Smooth muscle cell (in vitro differentiated cells): ENCODE measurements at regions not wholly inside any gene's neighbourhood (a gene's known extent, or its start where the extent isn't known, plus 50 kb on each side); places are given as distances from the start of the nearest gene placed in this dataset.

Source experiments
- DNase-seq: peaks from one replicate; lab custom pipeline; 2025; ENCODE audit not compliant: unreplicated experiment; lab: John Stamatoyannopoulos, UW
- H2AFZ ChIP-seq: fragments of 200-600 bp; sonication (generic); 2 replicates; pipeline ENCODE4 v1.6.0; 2016; ENCODE audit warnings: antibody characterized with exemption, low read depth, mild to moderate bottlenecking
- H3F3A ChIP-seq: fragments of 200-600 bp; sonication (generic); 2 replicates; pipeline ENCODE4 v1.6.0; 2017; ENCODE audit warnings: antibody characterized with exemption, low read depth
- H3K27ac ChIP-seq: fragments of 200-600 bp; sonication (generic); 2 replicates; pipeline ENCODE4 v1.5.1; 2016; ENCODE audit warnings: low read depth, mild to moderate bottlenecking
- H3K27me3 ChIP-seq: fragments of 200-600 bp; sonication (generic); 2 replicates; pipeline ENCODE4 v1.6.1; 2016; ENCODE audit warnings: low read depth, mild to moderate bottlenecking
- H3K36me3 ChIP-seq: fragments of 200-600 bp; sonication (generic); 2 replicates; pipeline ENCODE4 v1.5.1; 2016; ENCODE audit warnings: low read depth
- H3K4me1 ChIP-seq: fragments of 200-600 bp; sonication (generic); 2 replicates; pipeline ENCODE4 v1.5.1; 2016; ENCODE audit warnings: low read depth
- H3K4me2 ChIP-seq: fragments of 200-600 bp; sonication (generic); 2 replicates; pipeline ENCODE4 v1.6.0; 2016; ENCODE audit warnings: mild to moderate bottlenecking
- H3K4me3 ChIP-seq: fragments of 200-600 bp; sonication (generic); 2 replicates; pipeline ENCODE4 v1.5.1; 2016; ENCODE audit warnings: mild to moderate bottlenecking
- H3K79me2 ChIP-seq: fragments of 200-600 bp; sonication (generic); 2 replicates; pipeline ENCODE4 v1.6.0; 2016; ENCODE audit warnings: low read depth, mild to moderate bottlenecking
- H3K9ac ChIP-seq: fragments of 200-600 bp; sonication (generic); 2 replicates; pipeline ENCODE4 v1.6.0; 2016; ENCODE audit warnings: low read depth
- H3K9me3 ChIP-seq: fragments of 200-600 bp; sonication (generic); replicated peaks from 2 replicates; pipeline ENCODE4 v1.5.1; 2016; ENCODE audit warnings: low read depth
- H4K20me1 ChIP-seq: fragments of 200-600 bp; sonication (generic); 2 replicates; pipeline ENCODE4 v1.6.0; 2016; ENCODE audit warnings: low read depth
- CTCF ChIP-seq: fragments of 200-600 bp; sonication (generic); IDR thresholded peaks from 2 replicates; pipeline ENCODE4 v1.5.1; 2017; ENCODE audit warnings: borderline replicate concordance, mild to moderate bottlenecking, antibody characterized with exemption; ENCODE audit not compliant: insufficient read depth, poor library complexity, severe bottlenecking
- WGBS: methylation state at CpG from one replicate; pipeline ENCODE4 v1.1.7; 2016; ENCODE audit warnings: low lambda C conversion rate; 5-methylcytosine and 5-hydroxymethylcytosine counted together

- Histone ChIP-seq H3K4me3 (no peak overlapping the region), H3K9ac (no peak overlapping the region), H3K9me3 (peaks cover 7% of the 10 kb centered on the region), H3K79me2 (no peaks in the 10 kb centered on the region), H3F3A (no peaks in the 10 kb centered on the region), H4K20me1 (no peaks in the 10 kb centered on the region), H2AFZ (no peak overlapping the region), H3K27me3 (no peaks in the 10 kb centered on the region), H3K4me1 (no peaks in the 10 kb centered on the region), H3K36me3 (no peaks in the 10 kb centered on the region), H3K27ac (no peak overlapping the region), H3K4me2 (no peak overlapping the region)
- no peak for DNase-seq
- WGBS: 93% methylated on average over 4 of the region's 4 CpGs
- no peak for TF ChIP-seq CTCF
These were observed 229.8 kb upstream of the HDAC9 start for GRCh38 chr7:18265611-18266281.

GRCh38 chr7:18268571-18268970 is 227.0 kb upstream of the HDAC9 start:
- H4K20me1 ChIP-seq: no peaks in the 10 kb centered on the region
- DNase-seq: no peak
- no peaks in the 10 kb centered on the region for H3K9me3 ChIP-seq
- no peaks in the 10 kb centered on the region for H3K79me2 ChIP-seq
- H3K9ac ChIP-seq: no peak overlapping the region
- H3K27ac ChIP-seq: no peak overlapping the region
- no peak overlapping the region for H3K4me3 ChIP-seq
- H3K27me3 ChIP-seq: no peaks in the 10 kb centered on the region
- TF ChIP-seq CTCF: no peak
- no peak overlapping the region for H2AFZ ChIP-seq
- H3K36me3 ChIP-seq: no peaks in the 10 kb centered on the region
- no peaks in the 10 kb centered on the region for H3K4me1 ChIP-seq
- H3K4me2 ChIP-seq: no peak overlapping the region
- no peaks in the 10 kb centered on the region for H3F3A ChIP-seq

- H3K4me1 ChIP-seq: no peaks in the 10 kb centered on the region
- H3F3A ChIP-seq: no peaks in the 10 kb centered on the region
- H3K9me3 ChIP-seq: no peaks in the 10 kb centered on the region
- no peaks in the 10 kb centered on the region for H4K20me1 ChIP-seq
- H2AFZ ChIP-seq: no peak overlapping the region
- 77% methylated on average over 2 of the region's 2 CpGs for WGBS
- no peak overlapping the region for H3K27ac ChIP-seq
- no peak overlapping the region for H3K4me2 ChIP-seq
- DNase-seq: no peak
- no peak overlapping the region for H3K9ac ChIP-seq
- no peaks in the 10 kb centered on the region for H3K79me2 ChIP-seq
- no peaks in the 10 kb centered on the region for H3K36me3 ChIP-seq
- no peak for TF ChIP-seq CTCF
- H3K4me3 ChIP-seq: no peak overlapping the region
- no peaks in the 10 kb centered on the region for H3K27me3 ChIP-seq
These were observed 219.2 kb upstream of the HDAC9 start for GRCh38 chr7:18276380-18276779.

- Histone ChIP-seq H3K9ac (no peak overlapping the region), H3F3A (no peaks in the 10 kb centered on the region), H3K27me3 (no peaks in the 10 kb centered on the region), H4K20me1 (no peaks in the 10 kb centered on the region), H3K36me3 (no peaks in the 10 kb centered on the region), H3K4me2 (no peak overlapping the region), H2AFZ (no peak overlapping the region), H3K4me1 (no peaks in the 10 kb centered on the region), H3K9me3 (no peaks in the 10 kb centered on the region), H3K27ac (no peak overlapping the region), H3K79me2 (no peaks in the 10 kb centered on the region), H3K4me3 (no peak overlapping the region)
- no peak for TF ChIP-seq CTCF
- WGBS: 85% methylated on average over 1 of the region's 1 CpG
- DNase-seq: no peak
These were observed 217.2 kb upstream of the HDAC9 start for GRCh38 chr7:18278316-18278715.
